ENCODE measurements at regions not wholly inside any gene's neighbourhood (a gene's known extent, or its start where the extent isn't known, plus 50 kb on each side); places are given as distances from the start of the nearest gene placed in this dataset.

DNA sequence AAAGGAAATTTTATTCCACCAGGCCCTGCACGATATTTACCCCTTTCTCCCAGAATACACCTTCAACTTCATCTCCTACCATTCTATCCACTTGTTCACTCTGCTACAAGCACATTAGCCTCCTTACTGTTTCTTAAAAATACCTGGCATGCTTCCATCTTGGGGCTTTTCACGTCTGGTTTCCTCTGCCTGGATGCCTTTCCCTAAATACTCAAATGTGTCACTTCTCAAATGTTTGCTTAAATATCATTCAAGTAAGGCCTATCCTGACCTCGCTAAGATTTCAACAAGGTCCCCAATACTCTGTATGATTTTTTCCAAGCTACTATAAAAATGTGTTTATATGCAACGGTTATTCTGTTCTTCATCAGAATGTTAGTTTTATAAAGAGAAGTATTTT, 433.0 kb upstream of the CHAC2 start:
- TF ChIP-seq, protein P1, sequence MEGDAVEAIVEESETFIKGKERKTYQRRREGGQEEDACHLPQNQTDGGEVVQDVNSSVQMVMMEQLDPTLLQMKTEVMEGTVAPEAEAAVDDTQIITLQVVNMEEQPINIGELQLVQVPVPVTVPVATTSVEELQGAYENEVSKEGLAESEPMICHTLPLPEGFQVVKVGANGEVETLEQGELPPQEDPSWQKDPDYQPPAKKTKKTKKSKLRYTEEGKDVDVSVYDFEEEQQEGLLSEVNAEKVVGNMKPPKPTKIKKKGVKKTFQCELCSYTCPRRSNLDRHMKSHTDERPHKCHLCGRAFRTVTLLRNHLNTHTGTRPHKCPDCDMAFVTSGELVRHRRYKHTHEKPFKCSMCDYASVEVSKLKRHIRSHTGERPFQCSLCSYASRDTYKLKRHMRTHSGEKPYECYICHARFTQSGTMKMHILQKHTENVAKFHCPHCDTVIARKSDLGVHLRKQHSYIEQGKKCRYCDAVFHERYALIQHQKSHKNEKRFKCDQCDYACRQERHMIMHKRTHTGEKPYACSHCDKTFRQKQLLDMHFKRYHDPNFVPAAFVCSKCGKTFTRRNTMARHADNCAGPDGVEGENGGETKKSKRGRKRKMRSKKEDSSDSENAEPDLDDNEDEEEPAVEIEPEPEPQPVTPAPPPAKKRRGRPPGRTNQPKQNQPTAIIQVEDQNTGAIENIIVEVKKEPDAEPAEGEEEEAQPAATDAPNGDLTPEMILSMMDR (IDR thresholded peaks at IDR 0.05), result no peak
- no peak for TF ChIP-seq POLR2A (IDR thresholded peaks at IDR 0.05)
- TF ChIP-seq EP300 (IDR thresholded peaks at IDR 0.05), result no peak
